Endothelial cell of hepatic sinusoid (primary cell): ENCODE measurements at regions not wholly inside any gene's neighbourhood (a gene's known extent, or its start where the extent isn't known, plus 50 kb on each side); places are given as distances from the start of the nearest gene placed in this dataset.

Source experiments
- in situ Hi-C: cut with HindIII; loops from 2 replicates; pipeline ENCODE4 v1.10.0; 2017; ENCODE audit warnings: low sequenced_read_pairs

DNA sequence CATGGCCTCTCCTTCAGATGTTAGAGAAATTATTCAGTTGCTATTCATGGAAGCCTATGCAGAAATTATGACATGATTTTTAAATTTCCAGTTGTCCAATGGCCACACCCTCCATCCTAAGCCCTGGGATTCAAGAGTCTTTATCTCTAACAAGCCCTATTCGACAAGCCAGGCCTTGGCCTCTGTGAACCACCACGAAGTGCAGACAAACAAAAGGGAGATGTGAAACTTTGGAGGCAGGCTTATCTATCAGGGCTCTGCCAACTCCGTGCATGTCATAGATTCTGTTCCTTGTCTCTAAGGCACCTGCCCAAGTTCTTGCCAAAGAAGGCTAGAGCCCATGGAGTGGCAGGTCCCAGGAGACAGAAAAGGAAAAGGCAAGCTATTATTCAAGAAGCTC, 212.4 kb upstream of the ADAMTS9 start:
- in situ Hi-C loops = no loop called here

DNA sequence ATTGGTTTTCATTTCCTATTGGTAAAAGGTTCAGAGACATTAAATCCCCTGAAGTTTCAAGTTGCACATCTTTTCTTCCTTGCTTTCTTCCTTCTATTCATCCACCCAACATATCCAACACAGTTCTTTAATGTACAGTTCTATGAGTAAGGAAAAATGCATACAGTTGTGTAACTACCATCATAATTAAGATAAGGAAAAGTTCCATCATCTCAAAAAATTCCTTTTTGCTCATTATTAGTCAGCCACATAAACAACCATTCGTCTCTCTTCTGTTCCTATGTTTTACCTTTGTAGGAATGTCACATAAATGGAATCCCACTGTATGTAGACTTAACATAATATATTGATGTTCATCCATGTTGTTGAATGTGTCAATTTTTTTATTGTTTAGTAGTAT, 211.1 kb upstream of the ADAMTS9 start:
- in situ Hi-C loops = no loop called here

DNA sequence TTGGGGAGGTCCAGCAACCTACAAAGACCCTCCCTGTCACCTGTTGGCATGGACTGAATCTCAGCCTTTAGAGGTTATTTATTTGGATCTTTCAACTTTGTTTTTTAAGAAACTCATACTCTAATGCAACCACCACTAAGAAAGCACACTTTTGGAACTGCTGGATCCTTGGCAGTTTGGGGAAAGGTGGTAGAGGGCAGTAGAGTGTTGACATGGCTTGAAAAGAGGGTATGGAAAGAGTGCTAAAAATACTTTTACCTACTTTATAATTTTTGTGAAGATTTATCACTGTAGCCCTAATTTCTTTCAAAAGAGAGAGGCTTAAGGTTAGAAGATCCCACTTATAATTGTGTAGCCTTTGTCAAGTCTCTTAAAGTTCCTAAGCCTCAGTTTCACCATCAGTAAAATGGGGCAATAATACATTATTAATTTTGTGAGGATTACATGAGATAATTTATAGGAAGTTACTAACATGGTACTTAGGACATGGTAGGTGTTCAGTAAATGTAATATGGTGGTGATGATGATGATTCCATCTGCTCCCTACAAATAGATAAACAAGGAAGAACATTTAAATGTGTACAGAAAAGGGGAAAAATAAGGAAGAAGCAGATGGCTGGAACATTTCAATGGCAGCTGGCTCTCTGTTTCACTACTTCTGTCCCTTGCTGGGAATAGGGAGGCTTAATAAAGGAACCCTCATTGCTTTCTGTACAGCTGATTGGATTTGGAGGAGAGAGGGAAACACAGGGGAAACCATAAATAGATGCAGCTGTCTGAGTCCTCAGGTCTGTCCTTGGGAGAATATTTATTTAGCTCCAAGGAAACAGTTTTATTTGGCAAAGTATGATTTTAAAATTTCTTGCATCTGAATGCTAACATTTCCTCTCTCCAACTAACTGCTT, 208.4 kb upstream of the ADAMTS9 start:
- in situ Hi-C loops = no loop called here

DNA sequence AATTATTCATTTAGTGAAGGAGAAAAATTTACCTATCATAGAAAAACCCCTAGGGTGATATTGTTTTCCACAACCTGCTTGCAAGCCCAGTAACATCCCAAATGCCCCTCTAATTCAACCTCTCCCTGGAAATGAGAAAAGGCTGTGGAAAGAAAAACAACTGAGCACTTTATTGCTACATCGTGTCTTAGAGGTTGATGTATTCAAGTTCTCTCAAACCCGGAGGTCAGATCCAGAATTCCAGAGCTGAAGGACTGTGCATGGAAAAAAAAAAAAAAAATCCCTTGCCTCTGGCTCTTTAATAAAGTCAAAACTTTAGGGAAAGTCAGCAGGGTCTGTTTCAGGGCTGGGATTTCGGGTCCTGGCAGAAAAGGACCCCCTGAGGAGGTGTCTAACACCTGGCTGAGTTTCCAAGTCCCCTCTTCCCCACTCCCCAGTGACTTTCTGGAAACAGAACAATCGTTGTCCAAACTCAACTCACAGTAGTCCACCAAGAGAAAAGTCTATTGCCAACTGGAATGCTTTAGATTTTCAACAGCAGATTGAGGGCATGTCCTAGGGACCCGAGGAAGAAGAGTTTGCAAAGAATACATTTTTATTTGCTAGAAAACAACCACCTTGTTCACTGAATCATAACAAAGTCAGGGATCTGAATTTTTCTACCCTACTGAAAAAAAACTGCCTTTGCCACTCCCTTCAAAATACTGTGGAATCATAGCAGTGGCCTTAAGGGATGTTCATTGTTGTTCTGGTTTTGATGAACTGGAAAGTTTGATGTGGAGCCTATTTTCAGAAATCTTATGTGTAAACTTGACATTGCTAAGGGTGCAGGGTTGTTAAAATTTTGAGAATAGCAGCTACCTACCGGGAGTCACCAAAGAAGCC, 207.5 kb upstream of the ADAMTS9 start:
- in situ Hi-C loops = no loop called here

DNA sequence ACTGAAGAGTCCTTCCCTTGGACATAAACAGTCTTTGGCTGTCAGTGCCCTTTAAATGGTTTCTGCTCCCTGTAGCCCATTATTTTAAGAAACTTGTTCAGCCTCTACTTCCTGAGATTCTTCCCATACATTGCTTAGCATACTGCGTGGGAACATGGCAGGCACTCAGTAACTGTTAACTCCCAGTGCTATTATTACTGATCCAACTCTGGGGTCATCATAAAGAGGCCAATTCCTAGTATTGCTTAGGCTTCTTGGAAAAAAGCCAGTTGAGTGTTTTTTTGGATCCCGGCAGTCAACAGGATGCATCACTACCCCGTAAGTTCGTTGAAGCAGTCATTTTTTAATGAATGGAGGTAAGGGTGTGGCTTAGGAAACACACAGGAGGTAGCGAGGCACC, 206.2 kb upstream of the ADAMTS9 start:
- in situ Hi-C loops = no loop called here

DNA sequence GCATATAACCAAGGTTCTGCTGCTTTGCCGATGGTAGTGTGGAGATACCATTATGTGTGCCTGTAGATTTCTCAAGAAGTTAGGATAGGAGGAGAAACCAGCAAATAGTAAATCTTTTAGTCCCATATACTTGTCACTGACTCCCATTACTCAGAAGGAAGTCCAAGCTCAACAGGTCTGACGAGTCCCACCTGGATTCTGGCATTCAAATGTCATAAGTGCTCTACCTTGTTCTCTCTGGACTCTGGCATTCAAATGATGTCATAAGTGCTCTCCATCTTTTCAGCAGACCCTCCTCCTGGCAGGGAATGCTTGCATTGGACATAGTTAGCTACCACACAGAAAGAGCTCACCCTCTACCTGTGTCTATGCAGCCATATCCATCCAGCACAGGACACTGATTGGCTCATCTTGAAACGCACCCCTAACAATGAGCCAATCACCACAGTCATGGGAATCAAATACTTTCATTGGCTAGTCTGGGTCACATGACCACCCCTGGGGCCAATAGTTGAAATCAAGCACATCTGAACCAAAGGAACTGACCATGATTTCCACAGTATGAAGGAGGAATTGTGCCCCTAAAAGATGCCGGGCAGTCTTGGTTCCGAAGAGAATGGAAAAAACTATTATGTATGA, 205.0 kb upstream of the ADAMTS9 start:
- in situ Hi-C loops = no loop called here

DNA sequence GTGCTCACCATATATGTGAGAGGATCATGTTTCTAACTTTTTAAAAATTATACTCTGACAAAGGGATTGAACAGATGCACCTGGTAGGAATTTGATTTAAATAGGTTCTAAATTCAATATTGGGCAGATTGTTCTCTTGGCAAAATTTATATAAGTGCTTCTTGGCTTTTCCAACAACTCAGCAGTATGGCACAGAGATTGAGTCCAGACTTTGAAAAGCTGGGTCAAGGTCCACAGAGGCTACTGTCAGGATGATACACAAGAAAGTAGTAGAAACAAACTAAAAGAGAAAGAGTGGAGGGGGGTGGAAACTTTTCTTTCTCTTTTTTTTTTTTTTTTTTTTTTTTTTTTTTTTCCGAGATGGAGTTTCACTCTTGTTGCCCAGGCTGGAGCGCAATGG, 203.2 kb upstream of the ADAMTS9 start:
- in situ Hi-C loops = no loop called here

DNA sequence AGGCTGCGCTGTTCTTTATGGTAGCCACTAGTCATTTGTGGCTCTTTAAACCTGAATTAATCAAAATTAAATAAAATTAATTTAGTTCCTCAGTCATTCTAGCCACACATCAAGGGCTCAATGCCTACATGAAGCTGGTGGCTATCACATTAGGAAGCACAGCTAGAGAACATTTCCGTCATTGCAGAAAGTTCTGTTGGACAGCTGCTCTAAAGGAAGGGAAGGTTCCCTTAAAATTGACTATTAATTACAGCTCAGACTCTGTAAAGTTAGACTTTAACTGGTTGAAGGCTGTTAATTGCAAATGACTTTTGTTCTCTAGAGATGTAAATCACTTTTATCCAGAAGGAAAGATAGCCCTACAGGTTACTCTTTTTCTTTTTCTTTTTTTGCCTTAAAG, 202.7 kb upstream of the ADAMTS9 start:
- in situ Hi-C loops = no loop called here

DNA sequence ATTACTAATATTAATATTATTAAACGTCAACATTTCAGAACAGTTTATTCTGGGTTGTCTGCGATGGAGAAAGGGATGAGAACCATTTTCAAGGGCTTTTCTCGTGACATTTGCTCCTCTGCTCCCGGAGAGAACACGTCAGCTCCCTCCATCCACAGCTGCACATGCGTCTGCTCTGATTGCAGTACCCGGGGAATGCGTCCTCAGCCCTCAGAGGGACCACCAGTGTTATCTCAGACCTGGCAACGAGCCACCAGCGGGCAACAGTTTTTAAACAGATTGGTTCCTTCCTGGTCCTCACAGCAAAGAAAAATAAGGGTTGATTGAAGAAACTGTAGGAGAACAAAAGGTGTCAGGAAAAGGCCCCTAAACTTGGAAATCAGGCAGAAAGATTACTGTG, 202.2 kb upstream of the ADAMTS9 start:
- in situ Hi-C loops = no loop called here

DNA sequence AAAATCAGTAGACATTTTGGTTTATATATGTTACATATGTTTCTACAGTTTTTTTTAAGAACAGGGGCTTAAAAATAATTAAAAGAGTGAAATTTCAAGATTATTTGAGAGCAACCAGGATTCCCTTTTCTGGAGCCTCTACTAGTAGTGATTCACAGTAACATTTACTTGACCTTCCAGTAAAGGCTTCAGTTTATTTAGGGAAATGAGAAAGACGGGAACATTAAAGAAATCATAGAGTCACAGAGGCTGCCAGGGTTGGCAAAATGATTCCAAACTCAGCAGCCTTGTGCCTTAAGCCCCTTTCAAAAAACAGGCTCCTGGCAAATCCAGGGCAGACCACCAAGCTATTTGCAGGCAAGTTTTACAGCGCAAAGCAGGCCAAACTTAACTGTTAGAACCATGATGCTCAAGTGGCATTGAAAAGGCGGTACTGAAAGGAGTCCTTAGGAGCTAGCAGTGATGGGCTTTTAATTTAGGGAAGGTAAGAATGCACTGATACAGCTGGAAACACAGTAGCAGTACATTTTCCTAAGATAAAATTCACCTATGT, 201.1 kb upstream of the ADAMTS9 start:
- in situ Hi-C loops = no loop called here

DNA sequence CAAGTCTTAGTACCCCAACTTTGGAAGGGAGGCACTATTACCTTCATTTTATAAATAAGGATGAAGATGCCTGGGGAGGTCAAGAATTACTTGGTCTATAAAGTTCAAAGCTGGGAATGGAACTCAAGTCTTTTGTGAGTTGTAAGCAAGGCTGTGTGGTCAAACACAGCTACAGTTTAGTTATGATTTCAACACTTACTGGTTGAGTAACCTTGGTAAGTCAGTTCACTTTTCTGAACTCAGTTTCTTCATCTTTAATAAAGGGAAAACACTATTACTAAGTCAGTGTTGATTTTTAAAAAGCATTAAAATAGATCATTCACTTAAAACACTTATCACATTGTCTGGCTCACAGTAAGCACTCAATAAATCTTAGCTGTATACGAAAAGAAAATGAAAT, 200.4 kb upstream of the ADAMTS9 start:
- in situ Hi-C loops = no loop called here

DNA sequence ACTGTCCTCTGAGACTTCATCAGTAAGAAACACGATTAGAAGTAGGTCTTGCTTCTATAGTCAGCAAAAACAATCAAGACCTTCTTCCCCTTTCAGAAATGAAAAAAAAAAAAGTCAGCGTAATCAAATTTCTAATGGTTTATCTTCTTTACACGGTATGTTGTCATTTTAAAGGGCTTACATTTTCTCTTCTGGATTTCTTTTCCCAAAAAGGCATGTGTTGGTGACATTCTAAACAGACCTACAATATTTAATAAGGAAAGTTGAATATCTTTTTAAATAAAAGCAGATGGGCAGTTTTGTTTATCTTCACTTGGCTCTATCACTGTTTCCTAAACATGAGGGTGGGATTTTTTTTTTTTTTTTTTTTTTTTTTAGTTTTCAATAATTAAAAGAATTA, 197.3 kb upstream of the ADAMTS9 start:
- in situ Hi-C loops = no loop called here

DNA sequence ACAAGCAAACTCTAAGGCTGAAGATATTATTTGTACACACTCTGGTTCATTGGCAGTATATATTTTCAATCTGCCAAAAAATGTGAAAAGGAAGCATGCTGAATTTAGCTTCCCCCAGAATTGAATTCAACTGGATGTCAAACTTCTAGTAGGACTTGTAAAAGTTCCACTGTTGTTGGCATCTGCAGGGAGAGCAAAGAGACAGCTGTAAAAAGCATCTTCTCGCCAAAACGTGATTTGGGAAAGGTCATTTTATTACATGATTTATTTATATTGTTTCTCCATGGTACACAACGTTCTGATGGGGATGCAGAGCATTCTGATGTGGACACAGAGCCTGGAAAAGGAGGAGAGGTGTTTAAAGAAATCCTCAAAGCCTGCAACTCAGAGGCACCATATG, 196.7 kb upstream of the ADAMTS9 start:
- in situ Hi-C loops = no loop called here

DNA sequence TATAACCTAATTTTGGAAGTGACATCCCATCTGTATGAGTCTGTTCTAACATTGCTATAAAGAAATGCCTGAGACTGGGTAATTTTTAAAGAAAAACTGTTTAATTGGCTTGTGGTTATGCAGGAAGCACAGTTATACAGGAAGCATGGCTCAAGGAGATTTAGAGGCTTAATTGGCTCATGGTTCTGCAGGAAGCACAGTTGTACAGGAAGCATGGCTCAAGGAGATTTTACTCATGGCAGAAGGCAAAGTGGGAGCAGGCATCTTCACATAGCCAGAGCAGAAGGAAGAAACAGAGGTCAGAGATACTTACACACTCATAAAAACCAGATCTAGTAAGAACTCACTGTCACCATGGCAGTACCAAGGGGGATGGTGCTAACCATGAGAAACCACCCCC, 193.1 kb upstream of the ADAMTS9 start:
- in situ Hi-C loops = no loop called here

DNA sequence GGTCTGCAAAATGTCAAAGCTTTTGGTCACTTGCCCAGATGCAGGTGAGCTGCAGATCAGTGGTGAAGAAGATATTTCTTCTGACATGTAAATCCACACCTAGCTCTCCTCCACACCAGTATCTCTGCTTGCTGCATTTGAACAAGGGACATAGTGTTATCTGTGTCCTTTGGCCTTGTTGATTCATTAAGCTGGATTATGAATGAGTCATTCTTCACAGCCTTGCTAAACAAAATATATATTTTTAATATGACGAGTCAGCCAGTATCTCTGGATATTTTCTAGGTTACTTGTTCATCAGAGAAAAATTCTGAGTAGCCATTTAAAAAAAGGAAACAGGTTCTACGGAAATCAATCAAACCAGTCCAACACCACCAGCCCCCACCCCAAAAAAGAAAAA, 190.6 kb upstream of the ADAMTS9 start:
- in situ Hi-C loops = no loop called here

DNA sequence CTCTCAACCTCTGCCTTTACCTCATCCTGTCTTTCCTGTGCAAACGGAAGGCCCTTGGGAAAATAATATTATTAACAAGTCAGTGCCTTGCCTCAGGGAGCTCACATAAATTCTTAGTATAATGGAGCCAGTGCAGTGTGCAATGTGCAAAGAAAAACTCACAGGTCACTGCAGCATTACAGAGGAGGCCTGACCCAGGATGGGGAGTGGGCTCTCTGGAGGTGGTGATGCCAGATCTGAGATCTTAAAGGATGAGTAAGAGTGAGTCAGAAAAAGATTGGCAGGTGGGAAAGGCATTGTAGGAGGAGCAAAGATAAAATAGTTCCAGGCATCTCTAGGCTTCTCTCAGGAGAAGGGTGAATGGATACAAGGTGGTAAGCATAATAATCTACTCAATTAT, 185.6 kb upstream of the ADAMTS9 start:
- in situ Hi-C loops = no loop called here

DNA sequence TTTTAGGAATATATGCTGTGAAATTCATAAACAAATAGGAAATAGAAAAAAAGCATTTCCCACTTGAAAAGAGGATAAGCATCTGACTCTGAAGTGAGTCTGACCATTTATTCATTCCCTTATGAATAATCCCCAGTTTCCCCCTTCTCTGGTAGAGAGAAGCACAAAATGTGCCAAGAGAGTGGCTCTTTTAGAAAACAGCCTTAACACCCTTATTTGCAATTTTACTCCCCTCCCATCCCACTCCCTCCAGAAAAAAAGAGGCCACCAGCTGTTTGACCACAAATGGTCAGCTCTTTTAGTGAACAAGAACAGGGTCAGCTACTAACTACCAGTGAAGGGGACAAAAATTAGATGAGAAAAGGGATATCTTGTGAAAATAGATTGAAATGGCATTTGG, 184.5 kb upstream of the ADAMTS9 start:
- in situ Hi-C loops = no loop called here

DNA sequence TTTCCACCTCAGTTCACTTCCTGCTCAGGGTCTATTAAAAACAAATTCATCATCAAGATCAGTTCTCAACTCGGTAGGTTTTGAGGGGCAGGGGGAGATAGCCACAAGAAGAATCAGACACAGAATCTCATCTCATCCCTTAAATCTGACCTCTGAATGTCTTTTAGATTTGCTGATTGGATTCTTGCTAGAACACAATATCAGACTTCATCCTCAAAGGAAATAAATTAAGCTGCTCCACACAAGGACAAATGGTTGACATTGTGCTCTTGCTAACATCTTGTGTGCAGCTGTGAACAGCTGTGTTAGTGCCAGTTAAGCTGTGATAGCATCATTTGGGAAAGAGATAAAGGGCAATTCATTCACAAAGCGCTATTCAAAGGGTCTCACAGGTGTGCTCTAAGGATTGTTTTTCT, 184.0 kb upstream of the ADAMTS9 start:
- in situ Hi-C loops = no loop called here

DNA sequence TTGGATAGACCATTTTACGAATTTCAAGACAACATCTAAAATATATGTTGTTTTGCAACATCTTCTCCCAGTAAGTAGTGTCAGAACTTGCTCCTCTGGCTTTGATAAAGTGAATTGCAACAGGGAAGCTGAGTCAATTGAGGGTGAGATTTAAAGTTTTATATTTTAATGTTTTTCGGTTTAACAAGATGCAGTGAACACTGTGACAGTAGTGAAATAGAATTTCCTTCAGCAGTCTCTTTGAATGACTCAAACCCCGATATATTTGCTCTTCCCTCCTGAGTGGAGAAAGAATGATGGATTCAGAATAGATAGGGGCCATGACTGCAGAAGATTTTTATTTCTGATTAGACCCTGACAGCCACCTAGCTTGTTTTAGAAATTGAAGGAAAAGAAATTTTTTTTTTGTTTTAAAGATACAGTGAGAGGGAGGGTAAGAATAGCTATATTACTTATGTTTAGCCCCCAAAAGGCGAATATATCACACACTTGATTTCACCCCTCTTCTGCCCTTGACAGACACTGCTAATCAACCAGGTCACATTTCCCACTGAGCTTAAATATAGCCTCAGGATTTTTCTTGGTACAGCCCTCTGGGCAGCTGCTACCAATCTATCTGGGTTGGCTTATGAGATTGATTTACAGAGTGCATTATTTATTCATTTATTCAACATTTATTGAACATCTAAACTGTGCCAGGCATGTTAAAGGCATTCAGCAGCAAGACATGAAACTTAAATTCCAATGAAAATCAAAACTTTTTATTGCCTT, 183.3 kb upstream of the ADAMTS9 start:
- in situ Hi-C loops = no loop called here

DNA sequence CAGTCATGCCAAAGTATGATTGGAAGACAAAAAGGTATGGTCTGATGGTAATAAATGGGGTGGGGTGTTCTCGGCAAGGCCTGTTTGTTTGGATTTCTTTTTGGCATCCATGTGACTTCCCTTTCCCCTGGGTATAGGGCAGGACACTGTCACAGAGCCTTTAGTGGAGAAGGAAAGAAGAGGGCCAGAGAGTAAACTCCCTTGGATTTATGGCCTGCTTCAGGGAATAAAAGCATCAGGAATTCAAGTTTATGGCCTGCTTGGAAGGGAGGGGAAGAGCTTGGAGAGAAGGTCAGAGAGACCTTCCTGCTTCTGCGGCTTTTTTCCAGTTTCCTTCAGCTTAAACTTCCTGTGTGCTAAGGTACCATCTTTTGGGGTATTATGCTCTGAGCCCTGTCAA, 179.4 kb upstream of the ADAMTS9 start:
- in situ Hi-C loops = no loop called here
